ENCODE measurements at regions not wholly inside any gene's neighbourhood (a gene's known extent, or its start where the extent isn't known, plus 50 kb on each side); places are given as distances from the start of the nearest gene placed in this dataset.

DNA sequence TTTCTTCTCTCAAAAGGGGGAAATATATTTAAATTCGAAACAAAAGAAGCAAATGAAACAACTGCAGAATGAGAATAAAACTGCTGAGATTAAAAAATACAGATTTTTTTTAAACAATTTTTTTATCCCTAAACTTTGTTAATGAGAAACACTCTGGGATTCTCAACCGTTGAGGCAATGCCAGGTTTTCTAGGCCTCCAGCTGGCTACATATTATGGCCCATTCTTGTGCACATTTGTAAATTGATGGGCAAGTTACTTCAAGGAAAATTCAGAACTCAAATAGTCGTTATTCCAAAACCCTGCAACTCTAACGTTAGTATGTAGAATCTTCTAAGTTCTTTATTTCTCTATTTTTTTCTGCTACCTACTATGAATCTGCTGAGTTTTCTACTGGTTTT lies 239.3 kb upstream of the WSCD1 start:
- intact Hi-C loops (cut with micrococcal nuclease): no loop called here
- Histone ChIP-seq H3K4me3 (no peak overlapping the region), H3K36me3 (no peaks in the 10 kb centered on the region), H3K9me3 (replicated peaks) (peaks cover 17% of the 10 kb centered on the region), H3K4me1 (no peaks in the 10 kb centered on the region), H3K27me3 (ENCODE audit: low read depth) (peaks cover 44% of the 10 kb centered on the region), H3K27ac (replicated peaks) (no peak overlapping the region)
- no peak for DNase-seq
- TF ChIP-seq, protein P1, sequence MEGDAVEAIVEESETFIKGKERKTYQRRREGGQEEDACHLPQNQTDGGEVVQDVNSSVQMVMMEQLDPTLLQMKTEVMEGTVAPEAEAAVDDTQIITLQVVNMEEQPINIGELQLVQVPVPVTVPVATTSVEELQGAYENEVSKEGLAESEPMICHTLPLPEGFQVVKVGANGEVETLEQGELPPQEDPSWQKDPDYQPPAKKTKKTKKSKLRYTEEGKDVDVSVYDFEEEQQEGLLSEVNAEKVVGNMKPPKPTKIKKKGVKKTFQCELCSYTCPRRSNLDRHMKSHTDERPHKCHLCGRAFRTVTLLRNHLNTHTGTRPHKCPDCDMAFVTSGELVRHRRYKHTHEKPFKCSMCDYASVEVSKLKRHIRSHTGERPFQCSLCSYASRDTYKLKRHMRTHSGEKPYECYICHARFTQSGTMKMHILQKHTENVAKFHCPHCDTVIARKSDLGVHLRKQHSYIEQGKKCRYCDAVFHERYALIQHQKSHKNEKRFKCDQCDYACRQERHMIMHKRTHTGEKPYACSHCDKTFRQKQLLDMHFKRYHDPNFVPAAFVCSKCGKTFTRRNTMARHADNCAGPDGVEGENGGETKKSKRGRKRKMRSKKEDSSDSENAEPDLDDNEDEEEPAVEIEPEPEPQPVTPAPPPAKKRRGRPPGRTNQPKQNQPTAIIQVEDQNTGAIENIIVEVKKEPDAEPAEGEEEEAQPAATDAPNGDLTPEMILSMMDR (IDR thresholded peaks at IDR 0.05; ENCODE audit: borderline replicate concordance): no peak

DNA sequence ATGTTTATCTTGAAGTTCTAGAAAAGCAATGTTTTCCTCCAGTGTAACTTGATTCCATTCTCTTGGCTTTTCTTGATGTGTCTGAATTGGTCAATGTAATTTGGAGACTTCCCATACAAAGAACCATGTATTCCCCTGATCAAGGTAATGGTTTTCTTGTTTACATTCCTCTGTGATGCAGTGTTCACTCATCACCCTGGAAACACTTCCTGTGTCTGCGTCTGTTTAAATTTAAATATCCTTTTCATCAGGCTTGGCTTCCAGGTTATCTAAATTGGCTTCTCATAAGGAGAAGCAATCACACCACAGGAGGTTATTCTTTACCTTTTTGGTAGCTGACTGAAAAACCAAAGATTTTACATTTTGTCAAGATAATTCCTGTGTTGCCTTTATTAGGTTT lies 237.3 kb upstream of the WSCD1 start:
- Histone ChIP-seq H3K4me3 (no peak overlapping the region), H3K4me1 (no peaks in the 10 kb centered on the region), H3K9me3 (replicated peaks) (peaks cover 6% of the 10 kb centered on the region), H3K27me3 (ENCODE audit: low read depth) (peaks cover 26% of the 10 kb centered on the region), H3K27ac (replicated peaks) (no peak overlapping the region), H3K36me3 (no peaks in the 10 kb centered on the region)
- intact Hi-C loops (cut with micrococcal nuclease): no loop called here
- TF ChIP-seq, protein P1 (IDR thresholded peaks at IDR 0.05; ENCODE audit: borderline replicate concordance): no peak
- no peak for DNase-seq

DNA sequence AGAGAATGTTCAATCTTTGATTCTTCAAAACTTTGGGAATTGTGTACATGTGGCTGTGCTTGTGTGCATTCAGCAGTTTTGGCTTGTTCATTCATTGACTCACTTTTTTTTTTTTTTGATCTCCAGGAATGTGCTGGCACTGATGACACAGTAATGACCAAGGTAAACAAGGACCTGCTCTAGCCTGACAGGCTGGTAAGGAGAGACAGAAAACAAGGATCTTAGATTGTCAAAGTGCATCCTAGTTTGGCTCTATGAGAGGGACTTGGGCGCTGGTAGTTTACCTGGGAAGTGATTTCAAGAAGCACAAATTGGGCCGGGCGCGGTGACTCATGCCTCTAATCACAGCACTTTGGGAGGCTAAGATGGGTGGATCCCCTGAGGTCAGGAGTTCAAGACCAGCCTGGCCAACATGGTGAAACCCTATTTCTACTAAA lies 233.1 kb upstream of the WSCD1 start:
- intact Hi-C loops (cut with micrococcal nuclease): no loop called here
- no peaks in the 10 kb centered on the region for H3K9me3 ChIP-seq (replicated peaks)
- H3K4me1 ChIP-seq: no peaks in the 10 kb centered on the region
- TF ChIP-seq, protein P1 (IDR thresholded peaks at IDR 0.05; ENCODE audit: borderline replicate concordance): no peak
- H3K27ac ChIP-seq (replicated peaks): no peak overlapping the region
- no peak overlapping the region for H3K4me3 ChIP-seq
- no peaks in the 10 kb centered on the region for H3K36me3 ChIP-seq
- no peak for DNase-seq
- no peaks in the 10 kb centered on the region for H3K27me3 ChIP-seq (ENCODE audit: low read depth)

DNA sequence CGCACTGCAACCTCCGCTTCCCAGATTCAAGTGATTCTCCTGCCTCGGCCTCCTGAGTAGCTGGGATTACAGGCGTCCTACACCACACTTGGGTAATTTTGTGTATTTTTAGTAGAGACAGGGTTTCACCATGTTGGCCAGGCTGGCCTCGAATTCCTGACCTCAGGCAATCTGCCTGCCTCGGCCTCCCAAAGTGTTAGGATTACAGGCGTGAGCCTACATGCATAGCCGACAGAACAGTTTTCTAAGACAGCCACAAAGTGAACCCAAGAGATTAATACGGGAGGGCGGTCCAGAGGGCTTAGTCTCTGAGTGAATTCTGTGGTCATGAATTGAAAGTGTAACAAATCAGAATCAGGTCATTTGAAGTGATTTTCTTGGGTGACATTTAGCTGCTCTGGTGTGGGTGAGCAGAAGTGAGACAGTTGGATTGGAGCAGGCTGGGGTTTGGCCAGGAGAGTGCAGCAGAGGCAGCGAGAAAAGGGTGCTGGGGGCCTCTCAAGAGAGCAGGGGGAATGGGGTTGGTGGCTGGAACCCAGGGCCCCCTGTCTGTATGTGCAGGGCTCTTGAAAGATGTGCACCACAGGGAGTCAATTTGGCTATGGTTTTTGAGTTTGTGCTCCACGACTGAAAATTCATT lies 231.4 kb upstream of the WSCD1 start:
- Histone ChIP-seq H3K4me3 (no peak overlapping the region), H3K4me1 (no peaks in the 10 kb centered on the region), H3K27me3 (ENCODE audit: low read depth) (no peaks in the 10 kb centered on the region), H3K27ac (replicated peaks) (no peak overlapping the region), H3K9me3 (replicated peaks) (no peaks in the 10 kb centered on the region), H3K36me3 (no peaks in the 10 kb centered on the region)
- DNase-seq: no peak
- TF ChIP-seq, protein P1 (IDR thresholded peaks at IDR 0.05; ENCODE audit: borderline replicate concordance): no peak
- intact Hi-C loops (cut with micrococcal nuclease): no loop called here

DNA sequence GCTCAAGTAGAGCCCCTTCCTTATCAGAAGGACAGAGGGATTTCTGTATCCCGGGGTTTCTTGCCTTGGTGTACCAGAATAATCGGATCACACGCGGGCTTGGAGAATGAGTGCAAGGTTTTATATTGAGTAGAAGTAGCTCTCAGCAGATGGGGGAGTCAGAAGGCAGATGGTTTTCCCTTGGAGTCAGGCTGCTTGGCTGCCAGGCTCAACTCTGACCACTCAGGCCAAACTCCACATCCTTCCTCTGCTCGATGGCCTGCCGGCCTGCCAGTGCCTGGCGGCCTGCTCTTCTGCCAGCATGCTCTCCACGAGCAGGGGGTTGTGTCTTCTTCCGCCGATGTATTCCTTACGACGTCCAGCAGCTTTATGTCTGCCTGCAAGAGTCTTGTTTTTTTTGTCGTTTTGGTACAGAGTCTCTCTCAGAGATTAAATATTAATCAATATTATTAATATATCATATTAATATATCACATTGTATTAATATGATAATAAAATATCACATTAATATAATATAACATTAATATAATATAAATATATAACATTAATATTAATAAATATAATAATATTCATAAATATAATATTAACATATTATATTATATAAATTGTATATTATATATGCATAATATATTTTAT lies 229.2 kb upstream of the WSCD1 start:
- intact Hi-C loops (cut with micrococcal nuclease): no loop called here
- TF ChIP-seq, protein P1 (IDR thresholded peaks at IDR 0.05; ENCODE audit: borderline replicate concordance): no peak

More for the DNA sequence above, 229.2 kb upstream of the WSCD1 start:
- no peaks in the 10 kb centered on the region for H3K4me1 ChIP-seq
- H3K27me3 ChIP-seq (ENCODE audit: low read depth): no peaks in the 10 kb centered on the region
- H3K27ac ChIP-seq (replicated peaks): no peak overlapping the region
- no peak overlapping the region for H3K4me3 ChIP-seq
- H3K9me3 ChIP-seq (replicated peaks): no peaks in the 10 kb centered on the region
- DNase-seq: no peak
- no peaks in the 10 kb centered on the region for H3K36me3 ChIP-seq
